ENCODE measurements at regions not wholly inside any gene's neighbourhood (a gene's known extent, or its start where the extent isn't known, plus 50 kb on each side); places are given as distances from the start of the nearest gene placed in this dataset.

- TF ChIP-seq CHD7 (IDR thresholded peaks at IDR 0.05; ENCODE audit: insufficient replicate concordance, low read length) (no peak), ATF3 (IDR thresholded peaks at IDR 0.05; ENCODE audit: insufficient read depth, low read depth, low read length) (no peak), ASH2L (IDR thresholded peaks at IDR 0.05; ENCODE audit: low read length) (no peak), USF2 (IDR thresholded peaks at IDR 0.05; ENCODE audit: low read length) (no peak), GTF2F1 (IDR thresholded peaks at IDR 0.05; ENCODE audit: borderline replicate concordance, low read depth, low read length) (no peak), RAD21 (IDR thresholded peaks at IDR 0.05 in 1 of 2, conservative IDR thresholded peaks at IDR 0.05 in 1 of 2; ENCODE audit: low read depth in 2 of 2, low read length in 2 of 2) (no peak), CHD2 (IDR thresholded peaks at IDR 0.05; ENCODE audit: low read length) (no peak)
Measured at GRCh38 chr10:111558211-111558610, 481.4 kb downstream of the ADRA2A start (continued).

Measured in H1 (cell line).